ENCODE measurements at regions not wholly inside any gene's neighbourhood (a gene's known extent, or its start where the extent isn't known, plus 50 kb on each side); places are given as distances from the start of the nearest gene placed in this dataset.

DNA sequence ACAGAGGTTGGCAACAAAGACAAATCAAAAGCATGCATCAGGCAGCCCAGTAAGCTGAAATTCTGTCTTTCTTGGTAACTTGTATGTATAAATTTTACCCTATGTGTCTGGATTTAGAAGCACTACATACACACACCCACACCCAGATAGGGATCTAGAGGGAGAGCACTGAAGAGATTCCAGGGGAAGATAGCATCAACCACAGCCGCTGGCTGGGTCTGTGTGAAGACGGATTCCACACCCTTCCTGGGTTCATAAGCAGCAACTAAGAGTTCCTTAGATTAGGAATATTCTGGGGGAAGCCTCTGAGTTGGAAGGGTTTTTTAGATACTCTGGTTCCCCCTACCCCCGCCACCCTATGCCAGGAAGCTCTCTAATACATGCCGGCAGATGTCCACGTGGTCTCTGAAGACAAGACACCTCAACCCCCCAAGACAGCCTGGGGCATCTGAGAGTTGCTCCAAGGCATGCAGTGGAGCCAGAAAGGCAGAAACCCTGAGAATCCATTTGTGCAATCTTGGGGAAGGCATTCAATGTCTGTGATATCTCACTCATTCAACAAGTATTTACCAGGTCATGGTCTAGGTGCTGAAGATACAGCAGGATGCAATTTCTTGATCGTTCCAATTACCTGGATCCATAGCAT lies 86.4 kb downstream of the NOG start:
- no peak for TF ChIP-seq EZH2phosphoT487 (IDR thresholded peaks at IDR 0.05; ENCODE audit: insufficient read depth, low read depth)
- no peak for TF ChIP-seq EZH2 (IDR thresholded peaks at IDR 0.05; ENCODE audit: insufficient read depth, poor library complexity, severe bottlenecking)
